GM12878 (cell line): ENCODE measurements at regions not wholly inside any gene's neighbourhood (a gene's known extent, or its start where the extent isn't known, plus 50 kb on each side); places are given as distances from the start of the nearest gene placed in this dataset.

Experiments used
- ATAC-seq: fragments of 200-7000 bp; cut with Tn5 transposase; 3 replicates; pipeline ENCODE4 v1.9.1; 2020; ENCODE audit warnings: mild to moderate bottlenecking, moderate library complexity
- BruUV-seq: library from RNA; stranded (reverse); fragments of 400-500 nt; replicated peaks from 2 replicates; lab custom pipeline; 2021; lab: Mats Ljungman, UMichigan
- CTCF ChIA-PET: fragments of 300-600 bp; sonication (Branson Sonifier 250); formaldehyde crosslinking; extraction: SDS; loops from one replicate; lab custom pipeline; 2021; ENCODE audit warnings: inconsistent platforms; lab: Yijun Ruan, JAX
- POLR2A ChIA-PET: fragments of 350-600 bp; formaldehyde crosslinking; extraction: SDS; loops from one replicate; lab custom pipeline; 2021; ENCODE audit warnings: inconsistent platforms; lab: Charles Lee
- RAD21 ChIA-PET: fragments of 300-600 bp; sonication (Branson Sonifier 250); formaldehyde crosslinking; loops from one replicate; lab custom pipeline; 2023; ENCODE audit warnings: antibody characterized with exemption; ENCODE audit not compliant: unreplicated experiment; lab: Charles Lee
- SMC1A ChIA-PET: fragments of 300-600 bp; sonication (Branson Sonifier 250); formaldehyde crosslinking; loops from one replicate; lab custom pipeline; 2023; ENCODE audit not compliant: unreplicated experiment, uncharacterized antibody; lab: Charles Lee
- DNase-seq: peaks from one replicate; pipeline ENCODE4 v3.0.0-alpha.2; 2011; ENCODE audit warnings: low read depth, low spot score
- FAIRE-seq: peaks from 3 replicates; lab custom pipeline; 2011; peaks lifted over from hg19 to GRCh38; lab: Jason Lieb, UNC
- H2AFZ ChIP-seq: 2 replicates; pipeline ENCODE4 v1.6.0; 2011; ENCODE audit warnings: low read depth, low read length, control low read depth; ENCODE audit not compliant: control insufficient read depth
- H3K27ac ChIP-seq: 2 replicates; pipeline ENCODE4 v1.5.1; 2011; ENCODE audit warnings: control low read depth; ENCODE audit not compliant: control insufficient read depth, insufficient read depth
- H3K27me3 ChIP-seq, 2 experiments: replicated peaks in 1 of 2; 2 replicates each; pipeline versions ENCODE4 v1.6.0 to v1.6.1; 2011; ENCODE audit warnings: low read length in 1 of 2; ENCODE audit not compliant: control insufficient read depth in 2 of 2, insufficient read depth in 2 of 2
- H3K36me3 ChIP-seq, 2 experiments: 2 replicates each; pipeline ENCODE4 v1.5.1; 2011; ENCODE audit warnings: low read length in 1 of 2; ENCODE audit not compliant: control insufficient read depth in 2 of 2, insufficient read depth in 2 of 2
- H3K4me1 ChIP-seq: 2 replicates; pipeline ENCODE4 v1.6.1; 2011; ENCODE audit warnings: mild to moderate bottlenecking, low read length, moderate library complexity, mixed read lengths; ENCODE audit not compliant: control insufficient read depth, insufficient read depth
- H3K4me2 ChIP-seq: 2 replicates; pipeline ENCODE4 v1.6.0; 2011; ENCODE audit warnings: control low read depth; ENCODE audit not compliant: control insufficient read depth, insufficient read depth
- H3K4me3 ChIP-seq: fragments of 200-600 bp; sonication (generic); 2 replicates; pipeline ENCODE4 v1.5.1; 2016
- H3K79me2 ChIP-seq: 2 replicates; pipeline ENCODE4 v1.6.0; 2011; ENCODE audit warnings: low read length; ENCODE audit not compliant: control insufficient read depth, insufficient read depth
- H3K9ac ChIP-seq: 2 replicates; pipeline ENCODE4 v1.8.0; 2011; ENCODE audit warnings: low read length, control low read depth, mixed read lengths; ENCODE audit not compliant: control insufficient read depth, insufficient read depth
- H3K9me3 ChIP-seq: replicated peaks from 3 replicates; pipeline ENCODE4 v1.5.1; 2011; ENCODE audit warnings: mild to moderate bottlenecking, low read length; ENCODE audit not compliant: control insufficient read depth, insufficient read depth
- H4K20me1 ChIP-seq: 2 replicates; pipeline ENCODE4 v1.6.0; 2011; ENCODE audit not compliant: control insufficient read depth, insufficient read depth
- CUX1 ChIP-seq: IDR thresholded peaks from 2 replicates; pipeline ENCODE4 v1.6.1; 2012; ENCODE audit warnings: improper control_type of control experiment, low read depth, low read length; ENCODE audit not compliant: insufficient replicate concordance
- MTA3 ChIP-seq: IDR thresholded peaks from 2 replicates; pipeline ENCODE4 v1.6.1; 2012; ENCODE audit warnings: low read length, inconsistent platforms, borderline replicate concordance
- RAD21 ChIP-seq: IDR thresholded peaks from 2 replicates; pipeline ENCODE4 v1.6.1; 2011; ENCODE audit warnings: mild to moderate bottlenecking, low read depth, low read length, moderate library complexity; ENCODE audit not compliant: insufficient read depth
- SMARCA5 ChIP-seq: fragments of 450-650 bp; IDR thresholded peaks from 2 replicates; pipeline ENCODE4 v1.6.1; 2017; ENCODE audit warnings: mild to moderate bottlenecking
- SMC3 ChIP-seq: IDR thresholded peaks from 2 replicates; pipeline ENCODE4 v1.6.1; 2011; ENCODE audit warnings: low read length, improper control_type of control experiment, borderline replicate concordance
- ZNF24 ChIP-seq: fragments of 450-650 bp; IDR thresholded peaks from 2 replicates; pipeline ENCODE4 v1.6.1; 2017; ENCODE audit warnings: antibody characterized with exemption, mild to moderate bottlenecking
- WGBS: methylation state at CpG from one replicate; pipeline ENCODE4 v1.1.6; 2016; ENCODE audit warnings: low lambda C conversion rate; ENCODE audit not compliant: insufficient replicate concordance, insufficient coverage; ENCODE audit errors: missing lambda C conversion rate; 5-methylcytosine and 5-hydroxymethylcytosine counted together
- in situ Hi-C: fragments of 300-500 bp; cut with MboI; formaldehyde crosslinking; loops from 9 replicates; pipeline ENCODE4 v1.14.3; 2018; ENCODE audit warnings: mixed read lengths
- intact Hi-C: fragments of 100-400 bp; cut with micrococcal nuclease; formaldehyde crosslinking; loops from one replicate; pipeline ENCODE4 v1.14.2; 2022; ENCODE audit not compliant: unreplicated experiment
- TF ChIP-seq, protein P1 (sequence below), 3 experiments: IDR thresholded peaks in 2 of 3; conservative IDR thresholded peaks in 1 of 3; 2 replicates each; pipeline ENCODE4 v1.5.1; 2011; ENCODE audit warnings: low read depth in 3 of 3, low read length in 3 of 3, mild to moderate bottlenecking in 3 of 3, control low read depth in 2 of 3, moderate library complexity in 2 of 3, inconsistent platforms in 1 of 3, mixed read lengths in 1 of 3; ENCODE audit not compliant: control insufficient read depth in 2 of 3, insufficient read depth in 1 of 3; ENCODE audit errors: extremely low read depth in 1 of 3

DNA sequence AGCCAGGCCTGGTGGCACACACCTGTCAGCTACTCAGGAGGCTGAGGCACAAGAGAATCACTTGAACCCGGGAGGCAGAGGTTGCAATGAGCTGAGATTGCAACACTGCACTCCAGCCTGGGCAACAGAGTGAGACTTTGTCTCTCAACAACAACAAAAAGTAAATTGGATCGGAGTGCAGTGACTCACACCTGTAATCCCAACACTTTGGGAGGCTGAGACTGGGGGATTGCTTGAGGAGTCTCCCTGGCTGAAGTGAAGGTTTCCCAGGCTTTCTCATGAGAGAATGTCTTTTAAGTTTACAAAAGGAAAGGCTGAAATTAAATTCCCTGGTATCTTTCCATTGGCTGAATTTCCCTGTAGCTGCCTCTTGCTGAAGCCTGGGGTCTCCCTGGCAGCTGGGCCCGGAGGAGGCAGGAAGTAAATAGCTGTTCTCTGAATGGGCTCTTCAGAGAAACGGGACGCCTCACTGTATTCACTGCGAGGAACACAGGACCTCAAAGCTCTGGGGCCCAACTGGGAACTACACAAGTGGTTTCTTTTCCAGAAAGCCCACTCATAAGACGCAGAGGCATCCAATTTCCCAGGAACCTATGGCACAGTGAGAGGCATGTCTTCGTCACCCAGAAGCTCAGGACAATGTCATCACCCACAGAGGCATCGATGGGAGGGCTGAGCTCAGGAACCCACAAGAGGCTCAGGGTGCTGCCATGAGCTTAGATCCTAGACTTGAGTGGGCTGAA, 77.4 kb upstream of the SMURF2 start (continued):
- TF ChIP-seq CUX1 (no peak), MTA3 (no peak)
- TF ChIP-seq, all 136 proteins: peak for 0

DNA sequence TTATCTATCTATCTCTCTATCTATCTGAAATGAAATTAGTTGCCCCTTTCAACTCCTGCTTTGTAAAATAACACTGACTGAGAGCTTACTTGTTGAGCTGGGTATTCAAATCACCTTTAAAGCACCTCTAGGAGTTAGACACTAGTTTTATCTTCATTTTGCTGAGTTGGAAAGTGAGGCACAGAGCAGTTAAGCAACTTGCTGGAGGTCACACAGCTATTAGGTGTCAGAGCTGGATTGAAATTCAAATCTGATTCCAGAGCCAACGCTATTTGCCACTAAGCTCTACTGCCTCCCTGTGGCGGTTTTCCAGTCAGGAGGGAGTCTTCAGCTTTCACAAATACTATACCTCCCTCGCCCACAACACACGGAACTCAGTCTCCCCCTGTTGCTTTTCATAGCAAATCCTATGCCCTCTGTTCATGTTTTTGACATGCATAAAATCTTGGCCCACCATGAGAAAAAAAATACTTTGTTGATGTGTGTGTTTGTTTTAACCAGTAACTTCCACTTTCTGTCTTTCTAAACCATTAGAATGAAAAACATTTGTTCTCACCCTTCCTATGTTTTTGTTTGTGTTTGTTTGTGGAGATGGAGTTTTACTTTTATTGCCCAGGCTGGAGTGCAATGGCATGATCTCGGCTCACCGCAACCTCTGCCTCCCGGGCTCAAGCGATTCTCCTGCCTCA, 74.8 kb upstream of the SMURF2 start:
- ChIA-PET RAD21 (interaction anchor here (0.7 to 2.4 kb wide), 4 partner anchors 144 to 317 kb away, joined by 3 to 12 read pairs (median 3); no protein-coding TSS in a partner anchor), POLR2A (interaction anchor here (0.6 kb wide), 2 partner anchors 81 to 493 kb away, joined by 3 to 8 read pairs; no protein-coding TSS in a partner anchor), CTCF (interaction anchor here (0.6 to 4.6 kb wide), 12 partner anchors 12 to 417 kb away, joined by 3 to 51 read pairs (median 3); no protein-coding TSS in a partner anchor), SMC1A (interaction anchor here (1.0 to 2.8 kb wide), 8 partner anchors 24 to 363 kb away, joined by 3 to 18 read pairs (median 3); no protein-coding TSS in a partner anchor)
- ATAC-seq (peak; percentile 76), DNase-seq (no peak), FAIRE-seq (no peak)
- Histone ChIP-seq H3K4me1 (no peaks in the 10 kb centered on the region), H3K79me2 (no peaks in the 10 kb centered on the region), H3K4me3 (no peak overlapping the region), H3K27ac (no peak overlapping the region), H3K9me3 (no peaks in the 10 kb centered on the region), H3K9ac (no peak overlapping the region), H3K27me3 (no peaks in the 10 kb centered on the region; a peak in 1 of 4 replicates), H3K36me3 (no peaks in the 10 kb centered on the region), H4K20me1 (no peaks in the 10 kb centered on the region), H3K4me2 (no peak overlapping the region), H2AFZ (no peak overlapping the region; the same call in 1 of the 2 replicates)
- TF ChIP-seq, protein P1, sequence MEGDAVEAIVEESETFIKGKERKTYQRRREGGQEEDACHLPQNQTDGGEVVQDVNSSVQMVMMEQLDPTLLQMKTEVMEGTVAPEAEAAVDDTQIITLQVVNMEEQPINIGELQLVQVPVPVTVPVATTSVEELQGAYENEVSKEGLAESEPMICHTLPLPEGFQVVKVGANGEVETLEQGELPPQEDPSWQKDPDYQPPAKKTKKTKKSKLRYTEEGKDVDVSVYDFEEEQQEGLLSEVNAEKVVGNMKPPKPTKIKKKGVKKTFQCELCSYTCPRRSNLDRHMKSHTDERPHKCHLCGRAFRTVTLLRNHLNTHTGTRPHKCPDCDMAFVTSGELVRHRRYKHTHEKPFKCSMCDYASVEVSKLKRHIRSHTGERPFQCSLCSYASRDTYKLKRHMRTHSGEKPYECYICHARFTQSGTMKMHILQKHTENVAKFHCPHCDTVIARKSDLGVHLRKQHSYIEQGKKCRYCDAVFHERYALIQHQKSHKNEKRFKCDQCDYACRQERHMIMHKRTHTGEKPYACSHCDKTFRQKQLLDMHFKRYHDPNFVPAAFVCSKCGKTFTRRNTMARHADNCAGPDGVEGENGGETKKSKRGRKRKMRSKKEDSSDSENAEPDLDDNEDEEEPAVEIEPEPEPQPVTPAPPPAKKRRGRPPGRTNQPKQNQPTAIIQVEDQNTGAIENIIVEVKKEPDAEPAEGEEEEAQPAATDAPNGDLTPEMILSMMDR (IDR thresholded peaks at IDR 0.05 in 2 of 3, conservative IDR thresholded peaks at IDR 0.05 in 1 of 3; ENCODE audit: control insufficient read depth in 2 of 3, extremely low read depth in 1 of 3, insufficient read depth in 1 of 3, low read depth in 3 of 3, low read length in 3 of 3): peak; percentile 30 to 49 (median 41); a peak in 4 of 6 replicates
- TF ChIP-seq SMARCA5: peak; percentile 85
- TF ChIP-seq ZNF24: no peak
- TF ChIP-seq SMC3: peak; percentile 20; the same call in 1 of the 2 replicates
- TF ChIP-seq RAD21: peak; percentile 33; the same call in 1 of the 2 replicates
- no TSS peak for BruUV-seq
- 59% methylated on average over 7 of the region's 8 CpGs for WGBS
- intact Hi-C loops (no loop called here), in situ Hi-C loops (no loop called here)
